Glutamatergic neuron (in vitro differentiated cells): ENCODE measurements at regions not wholly inside any gene's neighbourhood (a gene's known extent, or its start where the extent isn't known, plus 50 kb on each side); places are given as distances from the start of the nearest gene placed in this dataset.

Experiments used
- DNase-seq: peaks from one replicate; pipeline ENCODE4 v3.0.0; 2022
- H3K27ac Mint-ChIP-seq: one replicate; pipeline ENCODE4 v1.8.0; 2020; ENCODE audit warnings: mild to moderate bottlenecking, mixed read lengths, inconsistent platforms; ENCODE audit not compliant: unreplicated experiment
- H3K27me3 Mint-ChIP-seq: one replicate; pipeline ENCODE4 v1.8.0; 2020; ENCODE audit warnings: mild to moderate bottlenecking, moderate library complexity, mixed read lengths, inconsistent platforms; ENCODE audit not compliant: unreplicated experiment
- H3K36me3 Mint-ChIP-seq: one replicate; pipeline ENCODE4 v1.8.0; 2020; ENCODE audit warnings: mild to moderate bottlenecking, mixed read lengths, inconsistent platforms; ENCODE audit not compliant: unreplicated experiment
- H3K4me1 Mint-ChIP-seq: one replicate; pipeline ENCODE4 v1.8.0; 2020; ENCODE audit warnings: mild to moderate bottlenecking, low read depth, mixed read lengths, inconsistent platforms; ENCODE audit not compliant: unreplicated experiment
- H3K4me3 Mint-ChIP-seq: one replicate; pipeline ENCODE4 v1.8.0; 2020; ENCODE audit warnings: mild to moderate bottlenecking, mixed read lengths, inconsistent platforms; ENCODE audit not compliant: unreplicated experiment
- H3K9me3 Mint-ChIP-seq: one replicate; pipeline ENCODE4 v1.8.0; 2020; ENCODE audit warnings: mild to moderate bottlenecking, moderate library complexity, mixed read lengths, inconsistent platforms; ENCODE audit not compliant: unreplicated experiment
- TF ChIP-seq, protein P1 (sequence below): fragments of 200-600 bp; sonication (generic); IDR thresholded peaks from one replicate; pipeline ENCODE4 v1.5.0; 2021; ENCODE audit not compliant: partially characterized antibody, unreplicated experiment

DNA sequence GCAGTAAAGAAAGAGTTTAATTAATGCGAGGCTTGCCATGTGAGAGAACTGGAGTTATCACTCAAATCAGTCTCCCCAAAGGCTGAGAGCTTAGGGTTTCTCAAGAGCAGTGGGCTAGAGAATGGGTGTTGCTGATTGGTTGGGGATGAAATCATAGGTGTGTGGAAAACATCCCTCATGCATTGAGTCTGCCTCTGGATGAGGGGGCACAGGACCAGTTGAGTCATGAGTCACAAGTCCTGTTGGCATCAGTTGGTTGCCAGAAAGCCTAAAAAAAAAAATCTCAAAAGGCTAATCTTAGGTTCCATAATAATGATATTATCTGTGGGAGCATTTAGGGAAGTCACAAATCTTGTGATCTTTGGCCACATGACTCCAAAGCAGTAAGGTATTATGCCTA lies 800.3 kb downstream of the TUSC7 start:
- TF ChIP-seq, protein P1, sequence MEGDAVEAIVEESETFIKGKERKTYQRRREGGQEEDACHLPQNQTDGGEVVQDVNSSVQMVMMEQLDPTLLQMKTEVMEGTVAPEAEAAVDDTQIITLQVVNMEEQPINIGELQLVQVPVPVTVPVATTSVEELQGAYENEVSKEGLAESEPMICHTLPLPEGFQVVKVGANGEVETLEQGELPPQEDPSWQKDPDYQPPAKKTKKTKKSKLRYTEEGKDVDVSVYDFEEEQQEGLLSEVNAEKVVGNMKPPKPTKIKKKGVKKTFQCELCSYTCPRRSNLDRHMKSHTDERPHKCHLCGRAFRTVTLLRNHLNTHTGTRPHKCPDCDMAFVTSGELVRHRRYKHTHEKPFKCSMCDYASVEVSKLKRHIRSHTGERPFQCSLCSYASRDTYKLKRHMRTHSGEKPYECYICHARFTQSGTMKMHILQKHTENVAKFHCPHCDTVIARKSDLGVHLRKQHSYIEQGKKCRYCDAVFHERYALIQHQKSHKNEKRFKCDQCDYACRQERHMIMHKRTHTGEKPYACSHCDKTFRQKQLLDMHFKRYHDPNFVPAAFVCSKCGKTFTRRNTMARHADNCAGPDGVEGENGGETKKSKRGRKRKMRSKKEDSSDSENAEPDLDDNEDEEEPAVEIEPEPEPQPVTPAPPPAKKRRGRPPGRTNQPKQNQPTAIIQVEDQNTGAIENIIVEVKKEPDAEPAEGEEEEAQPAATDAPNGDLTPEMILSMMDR, result no peak
- DNase-seq, result no peak
- Mint-ChIP-seq H3K27me3 (no peaks in the 10 kb centered on the region), H3K4me3 (no peak overlapping the region), H3K27ac (no peak overlapping the region), H3K4me1 (no peaks in the 10 kb centered on the region), H3K9me3 (no peaks in the 10 kb centered on the region), H3K36me3 (peaks cover 5% of the 10 kb centered on the region)

DNA sequence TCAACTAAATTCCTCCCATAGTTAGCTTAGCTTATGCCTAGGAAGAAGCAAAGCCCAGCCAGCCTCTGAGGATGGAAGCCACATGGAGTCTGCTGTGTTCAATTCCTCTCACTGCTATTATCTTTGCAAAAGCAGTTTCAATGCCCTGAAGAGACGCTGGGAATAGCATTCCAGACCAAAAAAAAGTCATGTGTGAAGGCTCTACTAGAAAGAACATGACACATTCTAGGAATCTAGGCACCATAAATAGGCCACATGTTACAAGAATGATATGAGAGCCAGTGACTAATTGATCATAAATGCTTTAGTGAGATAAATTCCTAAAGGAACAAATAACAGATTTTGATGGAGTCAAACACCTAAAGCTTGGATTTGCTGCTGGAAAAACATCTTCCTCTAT lies 800.8 kb downstream of the TUSC7 start:
- Mint-ChIP-seq H3K4me3 (no peak overlapping the region), H3K9me3 (no peaks in the 10 kb centered on the region), H3K4me1 (no peaks in the 10 kb centered on the region), H3K27ac (no peak overlapping the region), H3K27me3 (no peaks in the 10 kb centered on the region), H3K36me3 (peaks cover 5% of the 10 kb centered on the region)
- TF ChIP-seq, protein P1, result no peak
- DNase-seq, result no peak

DNA sequence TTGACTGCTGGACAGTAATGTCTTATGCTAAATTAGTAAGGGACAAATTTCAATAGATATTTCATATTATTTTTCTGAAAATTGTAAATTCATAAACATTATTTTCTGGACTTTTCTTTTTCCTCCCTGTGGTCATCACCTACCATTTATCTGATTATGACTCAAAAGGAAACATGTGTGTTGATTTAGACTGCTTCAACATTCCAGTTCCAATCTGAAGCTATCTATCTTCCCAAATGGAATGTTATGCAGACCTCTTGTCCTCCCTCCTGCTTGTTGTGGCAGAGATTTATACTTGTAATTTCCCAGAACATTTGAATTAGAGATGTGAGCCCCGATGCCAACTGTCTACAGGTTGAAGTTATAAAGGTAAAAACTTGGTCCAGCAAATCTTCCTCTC lies 803.4 kb downstream of the TUSC7 start:
- peaks cover 5% of the 10 kb centered on the region for H3K36me3 Mint-ChIP-seq

DNA sequence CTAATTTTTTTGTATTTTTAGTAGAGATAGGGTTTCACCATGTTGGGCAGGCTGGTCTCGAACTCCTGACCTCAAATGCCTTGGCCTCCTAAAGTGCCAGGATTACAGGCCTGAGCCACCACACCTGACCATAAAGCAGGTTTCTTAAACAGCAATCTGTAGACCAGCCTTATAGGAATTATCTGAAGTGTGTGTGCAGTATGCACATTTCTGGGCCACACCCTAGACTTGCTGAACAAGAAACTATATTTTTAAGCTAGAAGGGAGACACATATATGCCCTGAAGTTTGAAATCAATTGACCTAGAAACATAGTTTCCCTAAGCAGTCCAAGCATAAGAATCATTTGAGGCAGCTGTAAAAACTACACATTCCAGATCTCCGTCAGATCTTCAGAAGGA lies 805.7 kb downstream of the TUSC7 start:
- DNase-seq, result no peak
- Mint-ChIP-seq H3K27ac (no peak overlapping the region), H3K4me3 (no peak overlapping the region), H3K4me1 (peaks cover 5% of the 10 kb centered on the region), H3K36me3 (no peaks in the 10 kb centered on the region), H3K9me3 (no peaks in the 10 kb centered on the region), H3K27me3 (no peaks in the 10 kb centered on the region)
- TF ChIP-seq, protein P1, result no peak

More for the DNA sequence above, 803.4 kb downstream of the TUSC7 start:
- Mint-ChIP-seq H3K27me3 (no peaks in the 10 kb centered on the region), H3K4me3 (no peak overlapping the region), H3K27ac (no peak overlapping the region), H3K9me3 (no peaks in the 10 kb centered on the region), H3K4me1 (no peaks in the 10 kb centered on the region)
- TF ChIP-seq, protein P1, result no peak
- no peak for DNase-seq

DNA sequence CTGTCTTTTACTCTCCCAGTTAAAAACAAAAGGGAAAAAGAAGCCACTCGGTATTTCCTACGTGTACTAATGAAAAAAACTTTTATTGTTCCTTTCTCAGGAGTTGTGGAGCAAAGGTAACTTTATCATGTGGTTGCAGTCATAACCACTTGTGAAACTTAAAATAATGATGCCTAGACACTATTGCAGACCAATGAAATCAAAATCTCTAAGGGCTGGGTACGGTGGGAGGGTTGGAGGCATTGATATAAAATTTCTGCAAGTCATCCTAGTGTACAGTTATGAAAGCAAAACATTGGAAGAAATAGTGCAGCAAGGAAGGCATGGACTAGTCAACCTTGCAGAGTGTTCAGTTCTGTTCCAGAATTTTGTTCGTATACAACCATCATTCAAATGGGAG lies 808.8 kb downstream of the TUSC7 start:
- TF ChIP-seq, protein P1, result no peak
- no peak for DNase-seq
- no peaks in the 10 kb centered on the region for H3K9me3 Mint-ChIP-seq
- no peaks in the 10 kb centered on the region for H3K36me3 Mint-ChIP-seq
- no peak overlapping the region for H3K4me3 Mint-ChIP-seq
- peaks cover 15% of the 10 kb centered on the region for H3K4me1 Mint-ChIP-seq
- H3K27ac Mint-ChIP-seq, result no peak overlapping the region
- no peaks in the 10 kb centered on the region for H3K27me3 Mint-ChIP-seq
